Fibroblast of skin of abdomen (primary cell): ENCODE measurements at regions not wholly inside any gene's neighbourhood (a gene's known extent, or its start where the extent isn't known, plus 50 kb on each side); places are given as distances from the start of the nearest gene placed in this dataset.

Experiments used
- DNase-seq: peaks from one replicate; pipeline ENCODE4 v3.0.0-alpha.2; 2013

DNA sequence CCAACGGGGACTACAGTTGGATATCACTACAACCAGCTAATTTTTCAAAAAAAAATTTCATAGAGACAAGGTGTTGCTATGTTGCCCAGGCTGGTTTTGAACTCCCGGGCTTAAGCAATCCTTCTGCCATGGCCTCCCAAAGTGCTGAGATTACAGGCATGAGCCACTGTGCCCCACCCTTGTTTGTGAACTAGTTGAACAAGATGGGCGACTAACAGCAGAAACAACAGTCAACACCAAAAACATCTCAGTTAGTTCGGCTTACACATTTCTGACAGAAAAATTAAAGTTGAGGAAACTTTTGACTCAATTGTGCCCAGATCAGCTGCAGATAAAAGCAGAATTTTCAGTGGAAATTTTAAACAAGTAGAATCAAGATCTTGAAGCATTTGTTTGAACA is 470.1 kb downstream of the TLE4 start:
- no peak for DNase-seq

- no peak for DNase-seq
Observed at GRCh38 chr9:80040457-80040856, 468.7 kb downstream of the TLE4 start.

- DNase-seq, result no peak
Observed at GRCh38 chr9:80030801-80031200, 459.0 kb downstream of the TLE4 start.

- DNase-seq, result peak; percentile 95
Observed at GRCh38 chr9:80028501-80028900, 456.7 kb downstream of the TLE4 start.

DNA sequence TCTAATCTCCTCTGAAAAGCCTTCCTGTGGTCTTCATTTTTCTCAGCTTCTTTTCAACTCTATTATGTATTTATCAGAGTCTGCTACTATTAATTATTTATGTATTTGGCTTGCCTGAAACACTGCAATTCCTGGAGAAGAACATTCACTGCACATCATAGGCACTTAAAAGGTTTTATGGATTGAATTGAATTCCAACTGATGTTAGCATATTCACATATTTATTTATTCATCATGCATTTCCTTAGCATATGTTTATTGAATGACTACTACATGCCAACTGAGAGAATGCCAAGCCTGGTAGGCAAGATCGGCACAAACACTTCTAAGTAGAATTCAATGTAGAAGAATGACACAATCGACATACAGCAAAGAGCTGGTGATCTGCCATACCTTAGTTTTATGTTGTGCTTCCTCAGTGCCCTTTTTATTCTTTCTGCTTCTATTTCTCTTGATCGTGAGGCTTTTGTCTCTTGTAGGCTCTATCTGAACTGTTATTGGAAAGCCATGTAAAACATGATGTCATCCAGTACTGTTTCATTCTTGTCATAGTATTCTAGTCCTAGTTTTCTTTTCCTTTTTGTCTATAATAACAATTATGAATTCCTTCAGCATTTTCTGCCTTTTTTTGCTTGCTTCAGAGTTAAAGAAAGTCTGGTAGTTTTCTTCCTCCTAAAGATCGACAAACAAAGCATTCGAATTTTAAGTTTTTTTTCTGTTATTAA is 454.2 kb downstream of the TLE4 start:
- DNase-seq, result no peak

GRCh38 chr9:80025131-80025530 is 453.4 kb downstream of the TLE4 start:
- DNase-seq, result no peak

- no peak for DNase-seq
Observed at GRCh38 chr9:80020530-80020929, 448.8 kb downstream of the TLE4 start.

GRCh38 chr9:80020056-80020455 is 448.3 kb downstream of the TLE4 start:
- no peak for DNase-seq

GRCh38 chr9:80013891-80014290 is 442.1 kb downstream of the TLE4 start:
- no peak for DNase-seq

DNA sequence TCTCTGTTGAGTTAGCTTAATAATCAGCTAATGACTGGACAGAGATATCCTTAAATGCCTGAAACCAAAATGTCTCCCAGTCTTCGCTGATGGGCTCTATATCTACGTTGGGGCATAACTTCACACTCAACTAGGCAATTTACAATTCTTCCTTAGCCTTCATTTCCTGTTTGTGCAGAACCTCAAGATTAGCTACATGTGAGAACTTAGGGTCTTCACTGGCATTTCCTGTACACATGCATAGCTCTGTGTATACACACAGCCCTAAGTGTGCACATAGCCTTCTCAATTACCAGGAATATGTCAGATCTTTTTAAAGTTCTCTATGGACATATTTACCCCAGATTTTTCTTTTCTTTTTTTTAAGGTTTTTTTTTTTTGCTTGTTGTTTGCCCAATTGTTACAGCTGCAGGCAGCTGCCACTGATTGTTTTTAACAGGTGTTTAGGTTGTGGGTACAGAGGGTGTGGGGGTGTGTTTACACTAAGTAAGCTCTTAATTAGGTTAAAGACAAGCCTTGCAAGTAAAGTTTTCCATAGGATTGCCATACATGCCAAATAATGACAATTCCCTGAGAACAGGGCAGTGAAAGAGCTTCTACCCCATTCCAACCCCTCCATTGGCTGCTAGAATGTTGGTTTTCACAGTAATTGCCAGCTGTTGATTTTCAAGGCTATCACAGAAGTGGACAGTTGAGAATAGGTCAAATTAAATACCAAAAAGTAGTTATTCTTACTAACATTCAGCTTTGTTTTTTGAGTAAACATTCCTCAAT is 441.0 kb downstream of the TLE4 start:
- no peak for DNase-seq

- DNase-seq, result no peak
Observed at GRCh38 chr9:80009204-80009603, 437.4 kb downstream of the TLE4 start.

DNA sequence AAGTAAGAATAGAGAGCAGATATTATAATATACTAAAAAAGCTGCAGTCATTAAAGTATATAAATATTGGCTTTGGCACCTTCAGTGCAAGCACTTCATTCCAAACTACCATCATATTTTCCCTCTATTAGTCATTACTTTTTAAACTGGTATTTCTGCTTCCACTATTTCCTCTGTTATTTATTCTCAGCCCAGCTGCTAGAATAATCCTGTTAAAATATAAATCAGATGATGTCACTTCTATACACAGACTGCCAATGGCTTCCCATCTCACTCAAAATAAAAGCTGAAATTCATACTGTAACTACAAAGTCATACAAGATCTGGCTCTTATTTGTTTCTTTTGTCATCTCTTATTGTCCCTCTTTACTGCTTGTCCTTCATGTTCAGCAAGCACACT is 432.9 kb downstream of the TLE4 start:
- peak; percentile 14 for DNase-seq

DNA sequence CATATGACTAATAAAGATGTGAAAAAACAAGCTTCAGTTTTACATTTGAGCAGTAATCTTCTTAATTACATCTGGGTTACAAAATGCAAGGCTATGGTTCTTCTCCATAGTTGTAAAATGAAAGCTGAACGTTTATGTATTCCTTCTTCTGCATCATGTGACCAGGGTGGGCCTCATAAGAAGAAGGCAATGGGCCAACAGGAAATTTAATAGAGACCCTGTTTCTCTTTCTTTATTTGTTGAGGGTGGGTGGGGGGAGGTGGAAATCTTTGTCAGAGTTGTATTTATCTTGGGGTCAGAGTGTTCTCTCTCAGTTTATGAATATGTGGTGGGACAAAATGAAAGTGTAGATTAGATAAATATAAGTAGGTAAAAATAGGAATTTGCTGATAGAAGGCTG is 418.8 kb downstream of the TLE4 start:
- no peak for DNase-seq

GRCh38 chr9:79989079-79989478 is 417.3 kb downstream of the TLE4 start:
- no peak for DNase-seq

GRCh38 chr9:79988126-79988525 is 416.4 kb downstream of the TLE4 start:
- no peak for DNase-seq

GRCh38 chr9:79986437-79986836 is 414.7 kb downstream of the TLE4 start:
- no peak for DNase-seq

GRCh38 chr9:79985772-79986171 is 414.0 kb downstream of the TLE4 start:
- no peak for DNase-seq

- DNase-seq, result no peak
Observed at GRCh38 chr9:79985264-79985663, 413.5 kb downstream of the TLE4 start.

DNA sequence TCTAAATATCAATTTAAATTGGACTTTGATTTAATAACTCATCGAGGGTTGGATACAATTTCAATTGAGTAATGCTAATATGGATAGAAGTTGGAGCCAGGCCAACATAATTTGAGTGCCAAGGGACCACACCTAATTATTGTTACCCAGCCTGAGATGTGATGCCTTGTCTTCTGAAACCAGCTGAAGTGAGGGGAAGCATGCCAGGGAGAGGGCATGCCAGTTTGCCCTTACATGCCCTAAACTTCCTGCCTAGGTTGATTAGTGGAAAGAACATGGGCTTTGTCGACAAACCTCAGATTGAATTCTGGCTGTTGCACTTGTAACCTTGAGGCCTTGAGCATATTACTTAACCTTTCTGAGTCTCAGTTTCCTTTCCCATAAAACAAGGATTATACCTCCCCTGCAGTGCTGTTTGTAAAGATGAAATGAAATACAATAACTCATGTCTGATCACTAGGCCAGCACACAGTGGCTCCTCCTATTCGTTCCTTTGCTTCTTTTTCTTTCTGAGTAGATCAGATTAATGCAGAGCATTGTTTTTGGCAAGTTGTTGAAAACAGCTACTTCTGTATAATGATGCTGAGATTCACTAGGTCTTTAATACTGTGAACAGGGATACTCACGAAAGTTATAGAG is 412.8 kb downstream of the TLE4 start:
- DNase-seq, result no peak

DNA sequence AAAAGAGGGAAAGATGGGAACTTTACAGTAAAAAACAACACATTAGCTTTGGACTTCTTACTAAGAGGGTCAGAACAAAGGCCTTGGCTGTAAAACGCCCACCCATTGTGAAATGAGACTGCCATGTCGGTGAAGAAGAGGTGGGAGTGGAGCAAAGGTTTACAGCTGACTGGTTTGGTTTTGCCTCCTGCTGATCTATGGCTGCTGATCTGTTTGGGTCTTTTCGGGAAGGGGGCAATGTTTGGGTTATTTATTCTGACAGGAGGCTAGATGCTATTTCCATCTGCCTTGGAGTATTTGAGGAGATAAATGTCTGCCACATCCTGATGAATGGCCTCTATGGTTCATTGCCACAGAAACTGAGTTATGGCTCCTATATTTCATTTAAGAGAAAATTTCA is 408.7 kb downstream of the TLE4 start:
- no peak for DNase-seq

GRCh38 chr9:79977510-79978197 is 405.9 kb downstream of the TLE4 start:
- DNase-seq, result no peak

- DNase-seq, result no peak
Observed at GRCh38 chr9:79977074-79977435, 405.3 kb downstream of the TLE4 start.
